NCI-H1436 (cell line): ENCODE measurements at regions not wholly inside any gene's neighbourhood (a gene's known extent, or its start where the extent isn't known, plus 50 kb on each side); places are given as distances from the start of the nearest gene placed in this dataset.
A peak's percentile ranks its signal among the peaks of the same experiment; 100 is the strongest.
"Not testable (repeated sequence)": the region's sequence is repeated elsewhere in the genome, so short reads cannot be mapped to it uniquely, and the experiment has no call there.

ENCODE experiments used
- DNase-seq: peaks from one replicate; lab custom pipeline; 2025; lab: John Stamatoyannopoulos, UW

DNA sequence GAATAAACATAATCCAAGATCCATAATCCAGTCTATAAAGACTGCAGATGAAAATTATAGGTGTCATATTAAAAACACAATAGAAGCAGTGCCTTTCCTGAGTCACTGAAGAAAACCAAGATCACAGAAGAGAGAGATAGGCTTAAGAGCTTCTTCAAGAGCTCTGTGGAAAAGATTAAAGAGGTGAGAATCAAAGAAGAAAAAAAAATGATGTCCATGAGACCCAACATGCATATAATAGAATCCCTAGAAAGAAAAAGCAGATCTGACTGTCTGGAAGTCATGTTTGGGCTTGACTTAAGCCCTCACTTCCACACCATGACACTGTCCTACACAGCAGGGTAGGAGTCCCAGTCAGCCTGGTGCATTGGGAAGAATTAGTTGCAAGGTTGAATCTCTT is 205.6 kb upstream of the PROK2 start:
- no peak for DNase-seq

DNA sequence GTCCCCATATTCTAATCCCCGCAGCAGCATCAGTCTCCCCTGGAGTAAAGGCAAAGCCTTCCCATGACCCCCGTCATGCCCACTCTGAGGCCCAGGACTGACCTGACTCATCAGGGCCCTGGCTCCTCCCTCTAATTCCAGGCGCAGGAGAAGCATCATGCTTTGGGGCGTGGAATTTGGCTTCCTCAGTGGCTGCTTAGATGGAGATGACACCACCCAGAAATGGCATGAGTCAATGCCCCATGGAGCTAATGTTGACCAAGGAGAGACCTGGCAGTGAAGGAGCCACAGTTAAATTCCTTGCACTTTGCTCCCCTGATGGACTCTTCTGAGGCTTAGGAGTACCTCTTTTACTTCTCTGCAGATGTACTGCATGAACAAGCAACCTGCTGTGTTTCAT is 204.2 kb upstream of the PROK2 start:
- DNase-seq = no peak

DNA sequence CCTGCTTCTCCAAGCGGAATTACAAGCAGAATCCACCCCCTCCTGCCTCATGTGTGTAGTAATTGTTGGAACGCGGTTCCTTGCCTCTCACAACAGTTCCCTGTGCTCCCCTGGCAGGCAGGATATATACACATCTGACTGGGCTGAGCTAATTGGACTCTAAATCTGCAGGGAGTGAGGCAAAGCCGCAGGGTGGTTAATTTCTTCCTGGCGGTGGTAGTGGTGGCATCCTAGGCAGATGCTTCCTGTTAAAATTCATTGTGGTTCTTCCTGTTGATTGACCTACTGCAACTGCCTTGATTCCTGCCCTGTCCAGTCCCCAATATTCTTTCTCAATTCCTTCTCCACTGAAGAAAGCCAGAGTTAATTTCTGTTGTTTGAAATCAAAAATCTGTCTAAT is 202.9 kb upstream of the PROK2 start:
- DNase-seq = no peak

GRCh38 chr3:71987089-71987735 is 202.3 kb upstream of the PROK2 start:
- no peak for DNase-seq

DNA sequence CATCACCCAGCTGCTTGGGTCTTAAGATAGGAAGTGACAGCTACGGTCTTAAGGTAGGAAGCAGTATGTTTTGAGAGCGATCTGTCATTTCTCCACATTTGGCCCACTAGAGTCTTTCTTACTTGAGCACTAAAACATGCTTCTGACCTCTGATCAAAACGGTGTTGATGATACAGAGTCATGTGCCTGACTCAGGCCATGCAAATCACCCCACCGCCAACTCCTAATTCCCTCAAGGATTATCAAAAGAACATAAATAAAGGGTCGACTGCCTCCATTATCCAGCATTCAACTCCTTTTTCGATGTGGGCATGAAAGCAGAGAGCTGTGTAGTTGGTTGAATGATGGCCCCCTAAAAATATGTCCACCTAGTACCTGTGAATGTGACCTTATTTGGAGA is 201.7 kb upstream of the PROK2 start:
- no peak for DNase-seq

DNA sequence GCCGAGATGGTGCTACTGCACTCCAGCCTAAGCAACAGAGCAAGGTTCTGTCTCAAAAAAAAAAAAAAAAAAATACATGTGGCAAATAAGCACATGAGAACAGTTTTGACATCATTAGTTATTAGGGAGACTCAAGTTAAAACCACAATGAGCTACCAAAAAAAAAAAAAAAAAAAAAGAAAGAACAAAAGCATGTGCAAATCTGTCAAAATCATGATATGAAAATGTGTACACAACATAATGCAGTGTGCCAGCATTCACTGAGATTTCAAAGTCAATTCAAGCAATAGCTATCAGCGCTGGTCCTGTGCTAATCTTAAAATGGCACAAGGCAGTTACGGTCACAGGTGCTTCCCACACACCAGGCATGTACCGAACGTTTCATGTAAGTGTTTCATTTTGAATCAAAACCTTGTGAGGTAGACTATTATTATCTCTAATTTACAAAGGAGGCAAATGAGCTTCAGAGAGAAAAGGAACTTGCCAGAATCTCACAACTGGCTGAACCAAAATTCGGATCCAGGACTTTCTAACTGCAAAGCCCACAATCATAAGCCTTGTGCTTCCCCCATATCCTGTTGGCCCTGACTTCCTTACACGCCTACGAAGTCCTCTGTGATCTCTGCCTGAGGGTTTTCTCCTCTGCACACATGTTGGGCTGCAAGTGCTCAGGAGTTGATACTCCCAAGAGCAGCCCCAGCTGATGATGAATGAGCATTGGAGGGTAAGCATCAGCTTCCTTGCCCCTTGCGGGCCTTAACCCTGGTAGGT is 200.1 kb upstream of the PROK2 start:
- no peak for DNase-seq

DNA sequence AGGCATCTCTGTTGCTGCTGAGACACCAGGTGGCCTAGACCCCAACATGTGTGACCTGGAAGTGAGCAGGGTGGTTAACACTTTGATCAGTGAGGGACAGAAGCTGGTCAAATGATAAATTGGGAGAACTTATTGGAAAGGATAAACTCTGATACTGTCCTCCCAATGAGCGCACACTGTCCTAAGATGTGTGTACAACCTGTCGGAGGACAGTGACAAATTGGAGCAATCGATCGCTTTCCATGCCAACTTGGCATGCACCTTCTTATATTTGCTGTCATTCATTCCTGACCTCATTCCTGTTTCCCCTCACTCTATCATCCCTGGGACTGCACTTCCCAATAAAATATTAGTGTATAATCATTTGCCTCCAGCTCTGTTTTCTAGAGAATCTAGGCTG is 198.7 kb upstream of the PROK2 start:
- DNase-seq = no peak

- DNase-seq = not testable (repeated sequence)
These were observed 197.7 kb upstream of the PROK2 start for GRCh38 chr3:71982506-71983258.

- DNase-seq = no peak
These were observed 194.2 kb upstream of the PROK2 start for GRCh38 chr3:71979175-71979574.

- no peak for DNase-seq
These were observed 193.3 kb upstream of the PROK2 start for GRCh38 chr3:71978150-71978721.

DNA sequence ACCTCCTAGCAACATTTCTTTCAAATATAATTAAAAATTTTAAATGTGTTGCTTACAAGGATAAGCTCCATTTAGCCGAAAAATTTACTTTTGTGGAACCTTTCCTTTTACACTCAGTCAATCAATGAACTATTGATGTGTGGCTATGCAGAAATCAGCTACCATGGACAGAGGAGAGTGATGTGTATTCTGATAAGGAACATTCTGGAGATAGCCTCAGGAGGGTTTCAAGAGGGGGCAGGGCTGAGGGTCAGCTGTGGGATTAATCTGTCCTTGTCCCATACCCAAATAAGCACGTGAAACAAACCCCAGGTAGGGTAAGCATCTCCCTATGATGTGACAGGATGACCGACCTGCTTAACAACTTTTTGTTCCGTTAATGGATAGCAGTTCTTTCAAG is 192.6 kb upstream of the PROK2 start:
- no peak for DNase-seq

DNA sequence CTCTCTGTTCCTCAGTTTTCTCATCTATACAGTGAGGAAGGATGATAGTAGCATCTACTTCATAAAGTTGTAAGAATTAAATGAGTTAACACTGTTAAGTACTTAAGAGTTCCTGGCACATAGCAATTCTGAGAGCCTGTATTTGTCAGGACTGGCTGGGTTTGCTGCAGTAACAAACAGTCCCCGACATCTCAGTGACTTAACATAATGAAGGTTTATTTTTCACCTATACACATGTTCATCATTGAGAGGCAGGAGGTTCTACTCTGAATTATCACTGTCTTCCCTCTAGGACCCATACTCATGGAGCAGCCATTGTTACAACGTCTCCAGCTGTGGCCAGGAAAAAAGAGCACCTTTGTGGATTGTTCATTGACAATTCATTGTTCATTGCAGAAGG is 190.6 kb upstream of the PROK2 start:
- no peak for DNase-seq

- peak; percentile 76 for DNase-seq
These were observed 189.8 kb upstream of the PROK2 start for GRCh38 chr3:71974786-71975185.

GRCh38 chr3:71973274-71974030 is 188.5 kb upstream of the PROK2 start:
- DNase-seq = no peak

GRCh38 chr3:71972031-71972430 is 187.1 kb upstream of the PROK2 start:
- no peak for DNase-seq

DNA sequence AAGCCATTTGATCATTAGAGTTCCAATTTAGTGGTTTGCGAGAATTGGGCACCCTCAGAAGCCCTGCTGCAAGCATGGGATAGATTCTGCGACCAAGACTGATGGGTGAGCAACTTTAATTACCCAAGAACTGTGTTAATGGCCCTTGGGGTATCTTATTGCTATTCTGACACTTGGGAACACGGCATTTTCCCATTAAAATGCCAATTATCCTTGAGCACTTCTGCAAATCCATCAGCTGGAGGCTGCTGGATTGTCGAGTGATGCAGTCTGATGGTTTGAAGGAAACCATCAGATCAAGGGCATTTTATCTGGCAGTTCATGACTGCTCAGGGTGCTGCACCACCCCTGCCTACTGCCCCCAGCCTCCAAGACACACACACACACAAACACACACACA is 183.6 kb upstream of the PROK2 start:
- peak; percentile 4 for DNase-seq

DNA sequence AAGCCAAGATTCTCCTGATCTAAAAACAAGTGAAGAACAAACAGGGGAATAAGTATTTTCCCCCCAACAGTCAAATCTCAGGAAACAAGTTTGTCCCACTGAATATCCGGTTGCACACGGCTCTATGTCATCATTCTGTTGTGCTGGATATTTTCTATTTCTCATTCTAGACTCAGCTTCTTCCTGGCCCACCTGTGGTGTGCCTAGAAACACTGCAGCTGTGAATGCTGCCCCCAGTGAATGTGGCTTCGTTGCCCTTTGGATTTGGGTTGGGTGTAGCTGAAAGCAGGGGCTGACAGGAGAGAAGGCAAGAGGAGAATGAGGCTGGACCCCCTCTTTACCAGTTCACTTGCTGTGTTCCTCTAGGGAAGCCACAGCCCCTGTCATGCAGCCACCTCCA is 181.2 kb upstream of the PROK2 start:
- no peak for DNase-seq

DNA sequence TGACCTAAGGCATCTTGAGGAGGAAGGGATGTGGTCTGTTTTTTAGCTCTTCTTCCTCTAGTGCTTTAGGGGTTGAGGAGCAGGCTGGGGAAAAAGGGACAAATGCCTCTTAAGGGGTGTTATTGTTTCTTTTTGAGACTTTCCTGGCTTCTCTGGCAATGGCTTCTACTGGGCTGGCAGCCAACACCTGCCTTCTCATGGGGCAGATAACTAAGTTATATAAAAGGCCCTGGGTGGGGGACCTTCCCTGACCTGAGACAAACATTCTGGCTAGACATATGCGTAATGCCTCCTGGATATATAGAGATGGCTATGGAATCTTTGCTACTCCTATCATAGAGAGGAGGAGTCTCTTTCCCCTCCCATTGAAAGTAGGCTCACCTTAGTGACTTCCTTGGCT is 179.2 kb upstream of the PROK2 start:
- no peak for DNase-seq

- DNase-seq = no peak
These were observed 177.8 kb upstream of the PROK2 start for GRCh38 chr3:71962561-71963240.

DNA sequence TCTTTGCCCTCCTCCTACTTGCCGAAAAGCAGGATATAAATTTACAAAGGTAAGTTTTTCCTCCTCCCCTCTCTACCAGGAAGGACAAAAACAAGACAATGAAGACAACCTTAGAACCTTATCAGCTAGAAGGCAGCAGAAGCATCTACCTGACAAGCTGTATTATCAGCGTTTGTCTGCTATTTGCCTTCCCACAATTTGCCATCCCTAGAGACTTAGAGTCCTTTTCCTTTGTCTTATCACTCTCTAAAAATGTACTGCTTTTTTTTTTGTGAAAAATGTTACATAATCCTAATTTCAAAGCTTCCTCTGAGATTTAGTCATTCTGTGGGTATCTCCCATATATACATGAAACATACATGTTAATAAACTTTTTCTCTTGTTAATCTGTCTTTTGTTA is 176.9 kb upstream of the PROK2 start:
- DNase-seq = no peak

- no peak for DNase-seq
These were observed 176.4 kb upstream of the PROK2 start for GRCh38 chr3:71961378-71961777.
